ENCODE measurements at regions not wholly inside any gene's neighbourhood (a gene's known extent, or its start where the extent isn't known, plus 50 kb on each side); places are given as distances from the start of the nearest gene placed in this dataset.
A peak's percentile ranks its signal among the peaks of the same experiment; 100 is the strongest.
"Not testable (repeated sequence)": the region's sequence is repeated elsewhere in the genome, so short reads cannot be mapped to it uniquely, and the experiment has no call there.

- DNase-seq (ENCODE audit: low read depth in 2 of 2), result no peak
Measured at GRCh38 chr2:239833269-239834109, 191.7 kb downstream of the NDUFA10 start.

GRCh38 chr2:239832490-239833268 lies 192.5 kb downstream of the NDUFA10 start:
- DNase-seq (ENCODE audit: low read depth in 2 of 2), result no peak

GRCh38 chr2:239831861-239832489 lies 193.2 kb downstream of the NDUFA10 start:
- peak in 1 of 2 donors; percentile 79 for DNase-seq (ENCODE audit: low read depth in 2 of 2)

GRCh38 chr2:239831001-239831731 lies 194.0 kb downstream of the NDUFA10 start:
- DNase-seq (ENCODE audit: low read depth in 2 of 2), result peak; percentile 98

- peak in 1 of 2 donors; percentile 57 for DNase-seq (ENCODE audit: low read depth in 2 of 2)
Measured at GRCh38 chr2:239830121-239831000, 194.8 kb downstream of the NDUFA10 start.

GRCh38 chr2:239829326-239829725 lies 195.8 kb downstream of the NDUFA10 start:
- DNase-seq (ENCODE audit: low read depth in 2 of 2), result no peak

GRCh38 chr2:239828973-239829275 lies 196.2 kb downstream of the NDUFA10 start:
- not testable (repeated sequence) for DNase-seq (ENCODE audit: low read depth in 2 of 2)

GRCh38 chr2:239828192-239828972 lies 196.8 kb downstream of the NDUFA10 start:
- DNase-seq (ENCODE audit: low read depth in 2 of 2), result no peak

- no peak for DNase-seq (ENCODE audit: low read depth in 2 of 2)
Measured at GRCh38 chr2:239827523-239827890, 197.6 kb downstream of the NDUFA10 start.

- DNase-seq (ENCODE audit: low read depth in 2 of 2), result peak; percentile 27 to 43
Measured at GRCh38 chr2:239826786-239827522, 198.2 kb downstream of the NDUFA10 start.

- no peak for DNase-seq (ENCODE audit: low read depth in 2 of 2)
Measured at GRCh38 chr2:239826376-239826775, 198.8 kb downstream of the NDUFA10 start.

GRCh38 chr2:239825705-239825979 lies 199.5 kb downstream of the NDUFA10 start:
- peak in 1 of 2 donors; percentile 44 for DNase-seq (ENCODE audit: low read depth in 2 of 2)

- no peak for DNase-seq (ENCODE audit: low read depth in 2 of 2)
Measured at GRCh38 chr2:239824866-239825704, 200.1 kb downstream of the NDUFA10 start.

GRCh38 chr2:239824046-239824694 lies 201.0 kb downstream of the NDUFA10 start:
- DNase-seq (ENCODE audit: low read depth in 2 of 2), result peak; percentile 79 to 89

GRCh38 chr2:239822146-239822831 lies 202.9 kb downstream of the NDUFA10 start:
- no peak for DNase-seq (ENCODE audit: low read depth in 2 of 2)

GRCh38 chr2:239821694-239822075 lies 203.5 kb downstream of the NDUFA10 start:
- DNase-seq (ENCODE audit: low read depth in 2 of 2), result no peak

All from dermis microvascular lymphatic vessel endothelial cell (primary cell).